ENCODE measurements at regions not wholly inside any gene's neighbourhood (a gene's known extent, or its start where the extent isn't known, plus 50 kb on each side); places are given as distances from the start of the nearest gene placed in this dataset.

GRCh38 chr1:82703951-82704350 is 903.2 kb downstream of the ADGRL2 start:
- no peak overlapping the region for H3K27ac ChIP-seq (ENCODE audit: low read depth in 2 of 2, low read length in 2 of 2)
- no peak overlapping the region for H3K4me3 ChIP-seq (ENCODE audit: low read length in 3 of 3)
- FAIRE-seq (no peak), DNase-seq (peak in 1 of 5 donors; percentile 3)
- H3K9ac ChIP-seq (ENCODE audit: low read length in 3 of 3): no peak overlapping the region
- no peaks in the 10 kb centered on the region for H3K27me3 ChIP-seq (ENCODE audit: control insufficient read depth, insufficient read depth, low read length)
- no peaks in the 10 kb centered on the region for H3K9me3 ChIP-seq (ENCODE audit: control insufficient read depth in 2 of 3, insufficient read depth in 1 of 3, low read length in 3 of 3)
- intact Hi-C loops (cut with DNase I): no loop called here
- no peak for TF ChIP-seq CTCF (IDR thresholded peaks at IDR 0.05; ENCODE audit: borderline replicate concordance, extremely low read depth, insufficient read depth)
- no peaks in the 10 kb centered on the region for H3K4me1 ChIP-seq (ENCODE audit: control insufficient read depth in 2 of 3, insufficient read depth in 2 of 3, low read depth in 1 of 3, low read length in 3 of 3)
- no peaks in the 10 kb centered on the region for H3K36me3 ChIP-seq (ENCODE audit: control insufficient read depth in 2 of 3, insufficient read depth in 3 of 3, low read length in 3 of 3)

- H3K27me3 ChIP-seq (ENCODE audit: control insufficient read depth, insufficient read depth, low read length): no peaks in the 10 kb centered on the region
- H3K9ac ChIP-seq (ENCODE audit: low read length in 3 of 3): no peak overlapping the region
- no peaks in the 10 kb centered on the region for H3K36me3 ChIP-seq (ENCODE audit: control insufficient read depth in 2 of 3, insufficient read depth in 3 of 3, low read length in 3 of 3)
- H3K9me3 ChIP-seq (ENCODE audit: control insufficient read depth in 2 of 3, insufficient read depth in 1 of 3, low read length in 3 of 3): no peaks in the 10 kb centered on the region
- no peaks in the 10 kb centered on the region for H3K4me1 ChIP-seq (ENCODE audit: control insufficient read depth in 2 of 3, insufficient read depth in 2 of 3, low read depth in 1 of 3, low read length in 3 of 3)
- H3K4me3 ChIP-seq (ENCODE audit: low read length in 3 of 3): no peak overlapping the region
- no peak for DNase-seq
- FAIRE-seq: no peak
- intact Hi-C loops (cut with DNase I): no loop called here
- TF ChIP-seq CTCF (IDR thresholded peaks at IDR 0.05; ENCODE audit: borderline replicate concordance, extremely low read depth, insufficient read depth): no peak
- no peak overlapping the region for H3K27ac ChIP-seq (ENCODE audit: low read depth in 2 of 2, low read length in 2 of 2)
These were observed 899.7 kb downstream of the ADGRL2 start for GRCh38 chr1:82700476-82700875.

GRCh38 chr1:82697965-82698364 is 897.2 kb downstream of the ADGRL2 start:
- Histone ChIP-seq H3K36me3 (ENCODE audit: control insufficient read depth in 2 of 3, insufficient read depth in 3 of 3, low read length in 3 of 3) (no peaks in the 10 kb centered on the region), H3K9me3 (ENCODE audit: control insufficient read depth in 2 of 3, insufficient read depth in 1 of 3, low read length in 3 of 3) (no peaks in the 10 kb centered on the region), H3K27me3 (ENCODE audit: control insufficient read depth, insufficient read depth, low read length) (no peaks in the 10 kb centered on the region), H3K9ac (ENCODE audit: low read length in 3 of 3) (no peak overlapping the region), H3K27ac (ENCODE audit: low read depth in 2 of 2, low read length in 2 of 2) (no peak overlapping the region), H3K4me3 (ENCODE audit: low read length in 3 of 3) (no peak overlapping the region), H3K4me1 (ENCODE audit: control insufficient read depth in 2 of 3, insufficient read depth in 2 of 3, low read depth in 1 of 3, low read length in 3 of 3) (no peaks in the 10 kb centered on the region)
- intact Hi-C loops (cut with DNase I): no loop called here
- TF ChIP-seq CTCF (IDR thresholded peaks at IDR 0.05; ENCODE audit: borderline replicate concordance, extremely low read depth, insufficient read depth): no peak
- FAIRE-seq (no peak), DNase-seq (no peak)

- DNase-seq: no peak
- Histone ChIP-seq H3K9me3 (ENCODE audit: control insufficient read depth in 2 of 3, insufficient read depth in 1 of 3, low read length in 3 of 3) (no peaks in the 10 kb centered on the region), H3K4me1 (ENCODE audit: control insufficient read depth in 2 of 3, insufficient read depth in 2 of 3, low read depth in 1 of 3, low read length in 3 of 3) (no peaks in the 10 kb centered on the region), H3K27me3 (ENCODE audit: control insufficient read depth, insufficient read depth, low read length) (no peaks in the 10 kb centered on the region), H3K9ac (ENCODE audit: low read length in 3 of 3) (no peak overlapping the region), H3K36me3 (ENCODE audit: control insufficient read depth in 2 of 3, insufficient read depth in 3 of 3, low read length in 3 of 3) (no peaks in the 10 kb centered on the region), H3K4me3 (ENCODE audit: low read length in 3 of 3) (no peak overlapping the region), H3K27ac (ENCODE audit: low read depth in 2 of 2, low read length in 2 of 2) (no peak overlapping the region)
- FAIRE-seq: peak; percentile 82
- no peak for TF ChIP-seq CTCF (IDR thresholded peaks at IDR 0.05; ENCODE audit: borderline replicate concordance, extremely low read depth, insufficient read depth)
- intact Hi-C loops (cut with DNase I): no loop called here
These were observed 894.7 kb downstream of the ADGRL2 start for GRCh38 chr1:82695443-82695842.
